ENCODE measurements at regions not wholly inside any gene's neighbourhood (a gene's known extent, or its start where the extent isn't known, plus 50 kb on each side); places are given as distances from the start of the nearest gene placed in this dataset.

DNA sequence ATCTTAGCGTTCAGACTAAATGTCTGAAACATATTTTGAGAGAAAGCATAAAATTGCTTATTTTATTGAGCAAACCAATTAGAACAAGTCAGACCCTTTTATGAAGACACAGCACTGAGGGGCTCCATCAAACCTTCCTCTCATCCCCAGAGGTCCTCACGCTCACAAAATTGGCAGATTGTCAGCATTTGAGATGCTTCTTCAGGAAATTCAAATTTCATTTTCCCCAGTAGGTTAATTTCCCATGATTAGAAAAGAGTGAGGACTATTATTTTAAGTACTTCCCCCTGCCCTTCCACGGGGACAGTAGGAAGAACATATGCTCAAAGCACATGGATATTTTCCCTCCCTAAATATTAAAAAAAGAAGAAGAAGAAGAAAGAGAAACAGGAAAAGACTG, 851.8 kb downstream of the BRD1 start:
- no peak for DNase-seq (ENCODE audit: extremely low read depth, low read depth)
- no peak overlapping the region for H3K4me3 ChIP-seq (replicated peaks; ENCODE audit: low read depth, low read length)
- TF ChIP-seq, protein P1, sequence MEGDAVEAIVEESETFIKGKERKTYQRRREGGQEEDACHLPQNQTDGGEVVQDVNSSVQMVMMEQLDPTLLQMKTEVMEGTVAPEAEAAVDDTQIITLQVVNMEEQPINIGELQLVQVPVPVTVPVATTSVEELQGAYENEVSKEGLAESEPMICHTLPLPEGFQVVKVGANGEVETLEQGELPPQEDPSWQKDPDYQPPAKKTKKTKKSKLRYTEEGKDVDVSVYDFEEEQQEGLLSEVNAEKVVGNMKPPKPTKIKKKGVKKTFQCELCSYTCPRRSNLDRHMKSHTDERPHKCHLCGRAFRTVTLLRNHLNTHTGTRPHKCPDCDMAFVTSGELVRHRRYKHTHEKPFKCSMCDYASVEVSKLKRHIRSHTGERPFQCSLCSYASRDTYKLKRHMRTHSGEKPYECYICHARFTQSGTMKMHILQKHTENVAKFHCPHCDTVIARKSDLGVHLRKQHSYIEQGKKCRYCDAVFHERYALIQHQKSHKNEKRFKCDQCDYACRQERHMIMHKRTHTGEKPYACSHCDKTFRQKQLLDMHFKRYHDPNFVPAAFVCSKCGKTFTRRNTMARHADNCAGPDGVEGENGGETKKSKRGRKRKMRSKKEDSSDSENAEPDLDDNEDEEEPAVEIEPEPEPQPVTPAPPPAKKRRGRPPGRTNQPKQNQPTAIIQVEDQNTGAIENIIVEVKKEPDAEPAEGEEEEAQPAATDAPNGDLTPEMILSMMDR (IDR thresholded peaks at IDR 0.05; ENCODE audit: low read depth, low read length, missing control alignments), result no peak

DNA sequence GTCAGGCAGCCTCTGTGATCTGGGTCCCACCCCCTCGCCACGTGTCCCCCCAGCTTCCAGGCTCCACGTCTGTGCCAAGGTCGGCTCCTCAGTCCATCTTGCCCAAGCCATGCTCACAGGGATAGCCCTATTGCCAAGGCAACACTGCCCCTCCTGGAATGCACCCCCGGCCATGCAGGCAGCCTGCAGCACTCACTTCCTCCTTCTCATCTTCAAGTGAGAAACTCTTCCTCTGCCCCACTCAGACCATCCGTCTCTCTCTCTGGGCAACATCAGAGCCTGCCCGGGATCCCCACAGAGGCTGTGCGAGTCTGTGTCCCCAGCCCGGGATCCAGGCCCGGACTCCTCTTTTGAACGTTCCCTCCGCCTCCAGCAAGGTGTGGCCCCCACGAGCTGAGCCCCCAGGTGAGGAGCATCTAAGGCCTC, 852.3 kb downstream of the BRD1 start:
- no peak for DNase-seq (ENCODE audit: extremely low read depth, low read depth)
- H3K4me3 ChIP-seq (replicated peaks; ENCODE audit: low read depth, low read length), result no peak overlapping the region
- TF ChIP-seq, protein P1 (IDR thresholded peaks at IDR 0.05; ENCODE audit: low read depth, low read length, missing control alignments), result no peak

DNA sequence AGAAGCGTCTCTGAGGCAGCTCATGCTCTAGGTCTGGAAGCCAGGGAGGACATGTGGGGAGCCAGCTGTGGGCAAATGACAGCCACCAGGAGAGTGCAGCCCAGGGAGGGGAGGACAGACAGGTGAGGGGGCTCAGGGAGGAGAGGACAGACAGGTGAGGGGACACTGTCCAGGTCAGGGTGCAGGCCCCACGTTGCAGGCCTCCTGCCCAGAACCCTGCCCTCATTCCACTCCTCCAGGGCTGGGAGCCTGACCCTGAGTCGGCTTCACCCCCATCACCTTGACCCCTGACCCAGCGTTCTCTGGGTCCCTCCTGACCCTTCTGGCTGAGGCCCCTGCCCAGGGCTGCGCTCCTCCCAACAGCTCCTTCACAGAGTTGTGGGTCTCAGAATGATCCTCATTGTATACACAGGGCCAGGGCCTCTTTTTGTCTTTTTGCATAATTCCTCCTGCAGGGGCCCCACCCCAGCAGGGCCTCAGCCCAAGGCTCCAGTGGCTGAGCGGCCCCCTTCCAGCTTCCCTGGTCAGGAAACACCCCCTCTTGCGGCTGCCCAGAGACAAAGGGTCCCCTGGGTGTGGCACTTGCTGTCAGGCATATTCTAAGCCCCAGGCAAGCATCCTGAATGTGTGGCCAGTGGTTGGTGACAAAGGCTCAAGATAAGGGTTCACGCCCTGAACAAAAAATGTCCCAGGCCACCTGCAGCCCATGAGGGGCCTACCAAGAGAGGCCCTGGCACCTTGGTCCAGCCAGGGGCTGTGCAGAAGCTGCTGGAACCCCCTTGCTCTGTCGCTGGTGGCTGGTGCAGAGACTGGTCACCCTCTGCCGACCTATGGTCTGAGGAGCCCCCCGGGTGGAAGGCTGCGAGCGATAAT, 853.0 kb downstream of the BRD1 start:
- DNase-seq (ENCODE audit: extremely low read depth, low read depth), result no peak
- no peak overlapping the region for H3K4me3 ChIP-seq (replicated peaks; ENCODE audit: low read depth, low read length)
- TF ChIP-seq, protein P1 (IDR thresholded peaks at IDR 0.05; ENCODE audit: low read depth, low read length, missing control alignments), result no peak

DNA sequence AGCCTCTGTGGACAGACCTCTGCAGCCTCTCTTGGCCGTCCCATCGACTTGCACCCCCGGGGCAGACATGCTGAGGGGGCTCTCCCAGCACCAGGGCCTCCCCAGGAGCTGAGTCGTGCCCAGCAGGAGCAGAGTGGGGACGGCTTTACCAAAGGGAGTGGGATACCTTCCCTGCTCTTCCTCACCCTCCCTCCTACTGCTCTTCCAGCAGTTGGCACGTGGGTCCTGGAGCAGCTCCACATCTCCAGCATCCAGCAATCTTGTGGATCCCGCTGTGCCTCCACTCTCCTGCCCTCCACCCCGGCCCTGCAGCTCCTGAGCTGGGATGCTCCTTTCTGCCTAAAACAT, 854.0 kb downstream of the BRD1 start:
- no peak for DNase-seq (ENCODE audit: extremely low read depth, low read depth)
- TF ChIP-seq, protein P1 (IDR thresholded peaks at IDR 0.05; ENCODE audit: low read depth, low read length, missing control alignments), result no peak
- H3K4me3 ChIP-seq (replicated peaks; ENCODE audit: low read depth, low read length), result no peak overlapping the region

DNA sequence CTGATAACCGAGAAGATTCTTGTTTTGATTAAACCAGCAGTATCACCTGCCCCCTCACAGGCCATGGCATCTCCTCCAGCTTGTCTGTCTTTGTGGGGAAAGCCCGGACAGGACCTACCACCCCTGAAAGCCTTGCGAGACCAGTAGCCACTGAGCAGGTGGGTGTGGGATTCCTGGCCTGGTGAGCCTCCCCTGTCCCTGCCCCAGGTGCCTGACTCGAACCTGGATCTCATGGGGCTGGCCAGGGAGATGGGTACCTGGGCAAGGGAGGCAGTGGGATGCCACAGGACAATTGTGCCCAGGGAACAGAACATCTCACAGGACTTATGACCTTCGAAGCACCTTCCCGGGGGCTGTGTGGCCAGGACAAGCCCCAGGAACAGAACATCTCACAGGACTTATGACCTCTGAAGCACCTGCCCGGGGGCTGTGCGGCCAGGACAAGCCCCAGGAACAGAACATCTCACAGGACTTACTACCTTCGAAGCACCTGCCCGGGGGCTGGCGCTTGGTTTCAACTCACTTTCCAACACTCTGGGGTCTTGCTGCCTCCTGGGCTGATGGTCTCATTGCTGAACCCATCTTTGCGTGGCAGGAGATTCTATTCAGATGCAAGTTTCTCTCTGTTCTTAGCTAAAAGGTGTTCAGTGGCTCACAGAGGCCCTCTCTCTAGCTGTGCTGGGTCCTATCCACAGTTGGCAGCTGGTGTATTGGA, 854.5 kb downstream of the BRD1 start:
- H3K4me3 ChIP-seq (replicated peaks; ENCODE audit: low read depth, low read length), result no peak overlapping the region
- DNase-seq (ENCODE audit: extremely low read depth, low read depth), result no peak
- TF ChIP-seq, protein P1 (IDR thresholded peaks at IDR 0.05; ENCODE audit: low read depth, low read length, missing control alignments), result no peak

DNA sequence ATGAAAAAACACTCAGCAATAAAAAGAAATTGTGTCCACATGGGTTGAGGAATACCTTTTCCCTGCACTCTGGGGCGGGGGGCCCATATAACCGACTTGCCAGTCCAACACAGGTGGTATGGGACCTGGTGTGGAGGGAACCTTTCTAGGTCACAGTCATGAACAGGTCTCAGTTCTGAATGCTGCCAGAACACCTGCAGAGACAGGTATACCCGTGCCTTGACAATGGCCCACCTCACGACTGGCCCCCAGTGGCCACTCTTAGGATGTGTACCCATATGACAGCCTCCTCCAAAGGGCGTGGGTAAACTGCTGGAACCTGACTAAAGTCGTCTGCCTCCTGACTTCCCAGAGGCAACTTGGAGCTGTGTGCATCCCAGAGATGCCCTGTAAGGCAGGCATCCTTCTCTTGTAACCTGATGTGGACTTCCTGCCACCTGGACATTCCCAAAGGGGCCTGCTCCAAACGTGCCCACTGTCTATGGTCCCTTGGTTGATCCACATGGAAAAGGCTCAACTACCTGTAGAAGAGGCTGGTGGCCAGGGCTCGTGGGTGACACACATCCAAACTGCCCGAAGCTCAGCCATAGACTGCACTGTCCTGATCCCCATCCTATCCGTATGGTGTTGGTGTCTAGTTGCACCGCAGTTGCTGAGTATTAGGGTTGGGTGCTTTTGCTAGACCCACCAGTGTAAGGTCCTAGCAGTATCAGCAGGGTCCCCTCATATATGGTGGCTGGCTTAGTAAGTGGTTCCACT, 859.3 kb downstream of the BRD1 start:
- no peak for DNase-seq (ENCODE audit: extremely low read depth, low read depth)
- no peak overlapping the region for H3K4me3 ChIP-seq (replicated peaks; ENCODE audit: low read depth, low read length)
- TF ChIP-seq, protein P1 (IDR thresholded peaks at IDR 0.05; ENCODE audit: low read depth, low read length, missing control alignments), result no peak
